ENCODE measurements at regions not wholly inside any gene's neighbourhood (a gene's known extent, or its start where the extent isn't known, plus 50 kb on each side); places are given as distances from the start of the nearest gene placed in this dataset.

DNA sequence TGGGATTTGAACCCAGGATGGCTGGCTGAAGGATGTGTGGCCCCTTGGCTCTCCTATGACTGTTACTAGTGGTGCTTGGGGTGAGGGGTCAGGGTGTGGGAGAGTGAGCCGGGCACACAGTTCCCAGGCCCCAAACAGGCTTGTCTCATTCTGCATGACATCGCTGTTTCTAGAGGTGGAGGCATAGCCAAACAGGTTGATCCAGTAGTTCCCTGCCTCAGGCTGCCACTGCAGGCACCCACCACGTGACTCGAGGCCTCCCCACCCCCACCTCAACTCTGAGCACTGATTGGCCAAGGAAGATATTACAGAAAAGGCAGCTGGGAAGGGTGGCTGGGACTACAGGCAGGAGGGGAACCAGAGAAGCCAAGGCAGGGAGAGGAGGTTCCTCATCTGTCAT is 102.6 kb downstream of the NCOR2 start:
- TF ChIP-seq, protein P1, sequence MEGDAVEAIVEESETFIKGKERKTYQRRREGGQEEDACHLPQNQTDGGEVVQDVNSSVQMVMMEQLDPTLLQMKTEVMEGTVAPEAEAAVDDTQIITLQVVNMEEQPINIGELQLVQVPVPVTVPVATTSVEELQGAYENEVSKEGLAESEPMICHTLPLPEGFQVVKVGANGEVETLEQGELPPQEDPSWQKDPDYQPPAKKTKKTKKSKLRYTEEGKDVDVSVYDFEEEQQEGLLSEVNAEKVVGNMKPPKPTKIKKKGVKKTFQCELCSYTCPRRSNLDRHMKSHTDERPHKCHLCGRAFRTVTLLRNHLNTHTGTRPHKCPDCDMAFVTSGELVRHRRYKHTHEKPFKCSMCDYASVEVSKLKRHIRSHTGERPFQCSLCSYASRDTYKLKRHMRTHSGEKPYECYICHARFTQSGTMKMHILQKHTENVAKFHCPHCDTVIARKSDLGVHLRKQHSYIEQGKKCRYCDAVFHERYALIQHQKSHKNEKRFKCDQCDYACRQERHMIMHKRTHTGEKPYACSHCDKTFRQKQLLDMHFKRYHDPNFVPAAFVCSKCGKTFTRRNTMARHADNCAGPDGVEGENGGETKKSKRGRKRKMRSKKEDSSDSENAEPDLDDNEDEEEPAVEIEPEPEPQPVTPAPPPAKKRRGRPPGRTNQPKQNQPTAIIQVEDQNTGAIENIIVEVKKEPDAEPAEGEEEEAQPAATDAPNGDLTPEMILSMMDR (IDR thresholded peaks at IDR 0.05; ENCODE audit: borderline replicate concordance, control extremely low read depth, extremely low read depth, insufficient read depth, missing control alignments): no peak
- in situ Hi-C loops (cut with MboI; ENCODE audit: low sequenced_read_pairs, unreplicated experiment): no loop called here

DNA sequence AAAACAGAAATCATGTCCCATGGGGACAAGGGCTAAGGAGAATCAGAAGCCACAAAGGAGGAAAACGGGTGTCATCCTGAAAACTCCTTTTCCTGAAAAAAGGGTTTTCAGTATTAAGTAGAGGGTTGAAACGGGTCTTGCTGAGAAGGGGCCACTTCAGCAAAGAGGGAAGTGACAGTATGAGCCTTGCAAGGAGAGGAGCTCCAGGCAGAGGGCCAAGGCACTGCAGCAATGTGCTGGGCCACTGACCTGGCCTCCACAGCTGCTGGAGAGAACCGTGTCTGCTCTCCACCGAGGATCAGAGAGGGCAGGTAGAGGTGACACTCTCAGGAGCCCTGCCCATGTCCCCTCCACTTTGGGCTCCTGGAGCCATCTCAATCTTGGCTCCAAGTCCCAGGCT is 103.3 kb downstream of the NCOR2 start:
- no peak for DNase-seq (ENCODE audit: low spot score)
- TF ChIP-seq, protein P1 (IDR thresholded peaks at IDR 0.05; ENCODE audit: borderline replicate concordance, control extremely low read depth, extremely low read depth, insufficient read depth, missing control alignments): no peak
- in situ Hi-C loops (cut with MboI; ENCODE audit: low sequenced_read_pairs, unreplicated experiment): no loop called here

More for the DNA sequence above, 102.6 kb downstream of the NCOR2 start:
- no peak for DNase-seq (ENCODE audit: low spot score)

DNA sequence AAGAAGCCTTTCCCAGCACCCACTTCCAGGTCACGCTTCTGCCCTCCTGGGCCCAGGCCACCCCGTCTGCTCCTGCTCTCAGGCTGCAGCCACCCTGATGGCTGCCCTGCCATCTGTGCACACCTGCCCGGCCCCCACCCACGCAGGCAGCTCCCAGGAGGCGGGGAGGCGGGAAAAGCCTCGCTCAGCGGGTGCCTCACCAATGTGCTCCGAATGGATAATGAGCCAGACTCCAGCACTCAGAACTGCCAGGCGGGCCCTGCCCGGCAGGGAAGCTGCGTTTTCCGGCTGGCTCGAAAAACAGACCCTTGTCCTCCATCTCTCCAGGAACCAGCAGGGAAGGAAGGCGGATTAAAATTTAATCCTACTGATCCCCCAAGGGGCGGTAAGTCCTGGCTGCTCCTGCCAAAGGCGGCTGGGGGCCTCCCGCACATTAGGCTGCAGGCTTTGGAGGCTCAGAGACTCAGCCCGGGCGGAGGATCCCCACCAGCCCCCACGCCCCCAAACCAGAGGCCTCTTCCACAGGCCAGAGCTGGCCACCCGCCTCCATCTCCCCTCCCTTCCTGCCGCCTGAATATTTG is 104.0 kb downstream of the NCOR2 start:
- DNase-seq (ENCODE audit: low spot score): no peak
- TF ChIP-seq, protein P1 (IDR thresholded peaks at IDR 0.05; ENCODE audit: borderline replicate concordance, control extremely low read depth, extremely low read depth, insufficient read depth, missing control alignments): no peak
- in situ Hi-C loops (cut with MboI; ENCODE audit: low sequenced_read_pairs, unreplicated experiment): no loop called here

DNA sequence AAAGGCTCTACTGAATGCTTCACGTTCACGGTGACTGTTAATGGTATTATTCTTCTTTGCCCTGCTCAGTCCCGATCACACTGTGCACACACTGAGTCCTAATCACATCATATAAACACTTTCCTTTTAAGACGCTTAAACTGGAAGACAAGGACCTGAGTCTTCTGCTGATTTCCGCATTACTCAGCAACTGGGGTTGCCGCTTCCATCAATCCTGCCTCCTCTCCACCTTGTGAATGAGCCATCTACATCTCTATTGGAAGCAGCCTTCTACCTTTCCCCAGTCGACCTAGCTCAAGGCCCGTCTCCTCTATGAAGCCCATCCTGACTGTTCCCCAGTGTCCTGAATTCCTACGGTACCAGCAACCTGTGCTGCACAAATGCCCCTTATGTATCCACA is 104.7 kb downstream of the NCOR2 start:
- in situ Hi-C loops (cut with MboI; ENCODE audit: low sequenced_read_pairs, unreplicated experiment): no loop called here
- no peak for DNase-seq (ENCODE audit: low spot score)
- TF ChIP-seq, protein P1 (IDR thresholded peaks at IDR 0.05; ENCODE audit: borderline replicate concordance, control extremely low read depth, extremely low read depth, insufficient read depth, missing control alignments): no peak

DNA sequence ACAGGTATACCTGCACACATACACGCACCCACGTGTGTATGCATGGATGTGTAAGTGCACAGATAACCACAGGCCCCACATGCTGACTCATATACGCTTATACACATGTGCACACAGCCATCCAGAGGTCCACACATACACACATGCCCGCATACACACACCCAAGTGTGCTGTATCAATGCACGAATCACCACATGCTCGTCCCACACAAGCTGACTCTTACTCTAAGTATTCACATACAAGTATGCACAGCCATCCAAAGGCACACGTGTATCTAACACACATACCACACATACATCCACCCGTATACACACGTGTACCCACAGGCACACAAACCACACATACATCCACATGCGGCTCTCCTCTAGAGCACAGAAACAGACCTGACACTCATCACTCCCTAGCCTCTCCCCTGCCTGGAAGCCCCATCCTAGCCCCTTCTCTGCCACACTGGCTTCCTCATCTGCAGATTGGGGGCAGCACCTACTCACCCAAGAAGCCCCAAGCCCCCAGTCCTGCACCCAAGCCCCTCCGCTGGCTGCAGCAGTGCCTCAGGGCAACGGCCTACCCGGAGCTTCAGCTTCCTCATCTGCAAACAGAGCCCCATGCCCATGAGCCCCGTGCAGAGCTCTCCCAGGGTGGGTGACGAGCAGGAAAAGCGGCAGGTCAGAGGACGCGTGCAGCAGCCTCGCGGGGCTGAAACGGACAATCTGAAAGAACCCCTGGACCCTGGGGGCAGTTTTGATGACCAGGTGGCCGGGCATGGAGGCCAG is 105.4 kb downstream of the NCOR2 start:
- in situ Hi-C loops (cut with MboI; ENCODE audit: low sequenced_read_pairs, unreplicated experiment): no loop called here
- TF ChIP-seq, protein P1 (IDR thresholded peaks at IDR 0.05; ENCODE audit: borderline replicate concordance, control extremely low read depth, extremely low read depth, insufficient read depth, missing control alignments): no peak
- DNase-seq (ENCODE audit: low spot score): no peak

DNA sequence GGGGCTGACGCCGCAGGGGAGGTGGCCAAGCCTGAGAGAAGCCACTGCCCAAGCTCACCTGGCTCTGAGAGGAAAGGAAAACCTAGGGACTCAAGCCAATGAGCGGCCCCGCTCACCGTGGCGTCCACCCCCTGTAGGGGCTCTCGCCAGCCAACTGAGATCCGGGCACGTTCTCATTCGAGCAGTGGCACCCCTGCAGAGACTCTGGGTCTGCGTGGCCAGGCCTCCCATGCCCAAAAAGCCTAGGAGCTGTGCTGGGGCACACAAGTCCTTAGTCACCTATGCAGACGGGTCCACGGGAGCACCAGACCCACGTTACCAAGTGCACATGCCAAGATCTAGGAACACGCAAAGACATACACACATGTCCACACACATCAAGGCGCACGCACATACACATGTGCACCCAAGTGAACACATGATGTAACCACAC is 106.2 kb downstream of the NCOR2 start:
- no peak for DNase-seq (ENCODE audit: low spot score)
- TF ChIP-seq, protein P1 (IDR thresholded peaks at IDR 0.05; ENCODE audit: borderline replicate concordance, control extremely low read depth, extremely low read depth, insufficient read depth, missing control alignments): no peak
- in situ Hi-C loops (cut with MboI; ENCODE audit: low sequenced_read_pairs, unreplicated experiment): no loop called here

Measured in GM13976 (cell line).